Right atrium auricular region (tissue), 2 donors: ENCODE measurements at regions not wholly inside any gene's neighbourhood (a gene's known extent, or its start where the extent isn't known, plus 50 kb on each side); places are given as distances from the start of the nearest gene placed in this dataset.

Experiments
- DNase-seq: peaks from one replicate; pipeline ENCODE4 v3.0.0-alpha.2; 2019; ENCODE audit warnings: low spot score
- H3K27ac ChIP-seq, 2 donors: fragments of 200-600 bp; sonication (generic); 1 replicate in 1 of 2; 2 replicates in 1 of 2; pipeline ENCODE4 v1.5.1; 2016 to 2019
- H3K27me3 ChIP-seq, 2 donors: fragments of 200-600 bp; sonication (generic); one replicate each; pipeline versions ENCODE4 v1.5.1 to v1.6.0; 2017 to 2019
- H3K36me3 ChIP-seq: fragments of 200-600 bp; sonication (generic); one replicate; pipeline ENCODE4 v1.5.1; 2016
- H3K4me1 ChIP-seq, 2 donors: fragments of 200-600 bp; sonication (generic); one replicate each; pipeline versions ENCODE4 v1.5.1 to v1.6.0; 2017 to 2019
- H3K4me3 ChIP-seq, 2 donors: fragments of 200-600 bp; sonication (generic); 1 replicate in 1 of 2; 2 replicates in 1 of 2; pipeline ENCODE4 v1.5.1; 2017 to 2019; ENCODE audit warnings: mild to moderate bottlenecking in 1 of 2, moderate library complexity in 1 of 2
- H3K9me3 ChIP-seq, 2 donors: fragments of 200-600 bp; sonication (generic); one replicate each; pipeline ENCODE4 v1.5.1; 2019
- TF ChIP-seq, protein P1 (sequence below), 2 donors: fragments of 200-600 bp; sonication (generic); IDR thresholded peaks; one replicate each; pipeline ENCODE4 v1.5.1; 2019; ENCODE audit warnings: antibody characterized with exemption in 2 of 2

- no peaks in the 10 kb centered on the region for H3K4me1 ChIP-seq
- no peaks in the 10 kb centered on the region for H3K27me3 ChIP-seq
- no peak overlapping the region for H3K4me3 ChIP-seq
- no peaks in the 10 kb centered on the region for H3K36me3 ChIP-seq
- DNase-seq: no peak
- H3K9me3 ChIP-seq: no peaks in the 10 kb centered on the region
- TF ChIP-seq, protein P1, sequence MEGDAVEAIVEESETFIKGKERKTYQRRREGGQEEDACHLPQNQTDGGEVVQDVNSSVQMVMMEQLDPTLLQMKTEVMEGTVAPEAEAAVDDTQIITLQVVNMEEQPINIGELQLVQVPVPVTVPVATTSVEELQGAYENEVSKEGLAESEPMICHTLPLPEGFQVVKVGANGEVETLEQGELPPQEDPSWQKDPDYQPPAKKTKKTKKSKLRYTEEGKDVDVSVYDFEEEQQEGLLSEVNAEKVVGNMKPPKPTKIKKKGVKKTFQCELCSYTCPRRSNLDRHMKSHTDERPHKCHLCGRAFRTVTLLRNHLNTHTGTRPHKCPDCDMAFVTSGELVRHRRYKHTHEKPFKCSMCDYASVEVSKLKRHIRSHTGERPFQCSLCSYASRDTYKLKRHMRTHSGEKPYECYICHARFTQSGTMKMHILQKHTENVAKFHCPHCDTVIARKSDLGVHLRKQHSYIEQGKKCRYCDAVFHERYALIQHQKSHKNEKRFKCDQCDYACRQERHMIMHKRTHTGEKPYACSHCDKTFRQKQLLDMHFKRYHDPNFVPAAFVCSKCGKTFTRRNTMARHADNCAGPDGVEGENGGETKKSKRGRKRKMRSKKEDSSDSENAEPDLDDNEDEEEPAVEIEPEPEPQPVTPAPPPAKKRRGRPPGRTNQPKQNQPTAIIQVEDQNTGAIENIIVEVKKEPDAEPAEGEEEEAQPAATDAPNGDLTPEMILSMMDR (IDR thresholded peaks at IDR 0.05): no peak
- H3K27ac ChIP-seq: no peak overlapping the region
These were observed 96.4 kb upstream of the MYCBP2 start for GRCh38 chr13:77423296-77423695.

DNA sequence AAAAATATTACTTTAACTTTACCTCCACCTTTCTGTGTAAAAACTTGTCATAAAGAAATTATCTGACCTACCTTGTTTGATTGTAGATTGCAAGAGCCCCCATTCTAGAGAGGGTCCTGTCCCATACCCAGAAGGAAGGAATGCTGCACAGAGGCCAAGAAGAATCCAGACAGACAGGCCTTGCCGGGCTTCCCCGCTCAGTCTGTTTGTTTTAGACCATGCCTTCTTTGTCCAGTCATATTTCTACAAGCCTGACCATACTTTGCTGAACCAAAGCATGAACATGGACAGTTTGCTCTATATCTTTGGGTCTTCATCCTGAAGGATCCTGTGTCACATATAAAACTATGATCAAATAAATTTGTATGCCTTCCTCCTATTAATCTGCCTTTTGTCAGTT, 95.8 kb upstream of the MYCBP2 start:
- DNase-seq: no peak

DNA sequence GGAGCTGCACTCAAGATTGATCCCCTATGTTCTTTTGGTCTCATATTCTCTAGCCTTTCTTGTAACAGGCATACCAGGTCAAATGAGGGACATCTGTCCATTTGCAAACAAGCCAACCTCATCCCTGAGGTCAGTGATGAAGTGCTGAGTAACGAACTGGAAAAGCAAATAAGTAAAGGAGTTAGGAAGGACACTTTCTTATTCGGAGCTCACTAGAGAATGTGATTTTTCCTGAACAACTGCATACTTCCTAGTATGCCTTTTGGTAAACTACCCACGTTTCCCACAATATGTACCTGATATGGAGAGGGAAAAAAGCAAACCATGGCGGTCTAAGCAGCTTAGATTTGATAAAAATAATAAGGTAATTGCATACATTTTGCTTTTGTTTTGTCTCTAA, 91.0 kb upstream of the MYCBP2 start:
- no peak overlapping the region for H3K4me3 ChIP-seq
- H3K9me3 ChIP-seq: no peaks in the 10 kb centered on the region
- H3K27me3 ChIP-seq: no peaks in the 10 kb centered on the region
- H3K4me1 ChIP-seq: no peaks in the 10 kb centered on the region
- no peak overlapping the region for H3K27ac ChIP-seq
- TF ChIP-seq, protein P1 (IDR thresholded peaks at IDR 0.05): no peak
- no peak for DNase-seq
- no peaks in the 10 kb centered on the region for H3K36me3 ChIP-seq

More for the DNA sequence above, 95.8 kb upstream of the MYCBP2 start:
- Histone ChIP-seq H3K9me3 (no peaks in the 10 kb centered on the region), H3K4me1 (no peaks in the 10 kb centered on the region), H3K27me3 (no peaks in the 10 kb centered on the region), H3K27ac (no peak overlapping the region), H3K36me3 (no peaks in the 10 kb centered on the region), H3K4me3 (no peak overlapping the region)
- TF ChIP-seq, protein P1 (IDR thresholded peaks at IDR 0.05): no peak

DNA sequence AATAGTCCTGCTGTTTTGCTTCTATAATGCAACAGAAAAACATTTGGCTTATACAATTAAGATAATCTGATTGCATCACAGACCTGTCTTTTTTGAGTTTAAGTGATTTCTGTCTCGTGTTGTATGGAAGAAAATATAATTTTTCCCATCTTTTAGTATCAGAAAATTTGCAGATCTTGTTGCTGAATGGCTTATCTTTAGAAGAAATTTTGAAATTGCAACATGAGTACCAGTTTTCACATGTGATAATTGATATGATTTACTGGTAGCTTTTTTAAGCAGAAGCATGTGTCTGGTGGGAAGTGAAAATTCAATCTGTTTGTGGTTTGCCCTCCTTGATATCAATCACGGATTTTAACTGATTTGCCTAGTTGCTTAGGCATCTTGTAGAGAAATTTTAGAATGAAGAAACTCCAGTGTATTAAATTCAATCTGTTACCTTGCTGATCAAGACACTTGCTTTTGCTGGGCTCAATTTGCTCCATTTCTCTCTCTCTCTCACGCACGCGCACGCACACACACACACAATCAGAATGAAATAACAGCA, 89.8 kb upstream of the MYCBP2 start:
- Histone ChIP-seq H3K36me3 (no peaks in the 10 kb centered on the region), H3K9me3 (no peaks in the 10 kb centered on the region), H3K27ac (no peak overlapping the region), H3K4me3 (no peak overlapping the region), H3K4me1 (no peaks in the 10 kb centered on the region), H3K27me3 (no peaks in the 10 kb centered on the region)
- no peak for DNase-seq
- TF ChIP-seq, protein P1 (IDR thresholded peaks at IDR 0.05): no peak

- H3K27me3 ChIP-seq: no peaks in the 10 kb centered on the region
- TF ChIP-seq, protein P1 (IDR thresholded peaks at IDR 0.05): no peak
- no peak overlapping the region for H3K4me3 ChIP-seq
- H3K4me1 ChIP-seq: no peaks in the 10 kb centered on the region
- H3K27ac ChIP-seq: no peak overlapping the region
- no peak for DNase-seq
- no peaks in the 10 kb centered on the region for H3K36me3 ChIP-seq
- H3K9me3 ChIP-seq: no peaks in the 10 kb centered on the region
These were observed 88.6 kb upstream of the MYCBP2 start for GRCh38 chr13:77415253-77416071.
